OCI-LY7 (cell line): ENCODE measurements at regions not wholly inside any gene's neighbourhood (a gene's known extent, or its start where the extent isn't known, plus 50 kb on each side); places are given as distances from the start of the nearest gene placed in this dataset.

ENCODE experiments used
- BruUV-seq: library from RNA; stranded (reverse); fragments of 400-500 nt; replicated peaks from 2 replicates; lab custom pipeline; 2021; lab: Mats Ljungman, UMichigan
- CTCF ChIA-PET: fragments of 300-600 bp; sonication (Branson Sonifier 250); formaldehyde crosslinking; loops from one replicate; lab custom pipeline; 2022; ENCODE audit warnings: antibody characterized with exemption; ENCODE audit not compliant: unreplicated experiment; lab: Charles Lee
- POLR2A ChIA-PET: fragments of 300-600 bp; sonication (Branson Sonifier 250); formaldehyde crosslinking; loops from one replicate; lab custom pipeline; 2022; ENCODE audit warnings: antibody characterized with exemption; lab: Charles Lee
- DNase-seq: peaks from one replicate; pipeline ENCODE4 v3.0.0-alpha.2; 2015; ENCODE audit warnings: low spot score
- H2AFZ ChIP-seq: fragments of 200-600 bp; sonication (generic), shearing (Covaris generic); 2 replicates; pipeline ENCODE4 v1.6.1; 2014; ENCODE audit warnings: mild to moderate bottlenecking, antibody characterized with exemption, low read length, moderate library complexity
- H3K27ac ChIP-seq: fragments of 200-600 bp; sonication (generic); 2 replicates; pipeline ENCODE4 v1.5.1; 2014; ENCODE audit warnings: mixed run types, low read depth, mild to moderate bottlenecking, moderate library complexity, low read length, inconsistent platforms; ENCODE audit not compliant: poor library complexity, severe bottlenecking
- H3K36me3 ChIP-seq: fragments of 200-600 bp; sonication (generic); 2 replicates; pipeline ENCODE4 v1.6.1; 2014; ENCODE audit warnings: mild to moderate bottlenecking, antibody characterized with exemption, low read length, moderate library complexity, mixed read lengths; ENCODE audit not compliant: insufficient read depth
- H3K4me1 ChIP-seq: fragments of 200-600 bp; sonication (generic); 2 replicates; pipeline ENCODE4 v1.5.1; 2014; ENCODE audit warnings: mild to moderate bottlenecking, low read length; ENCODE audit not compliant: insufficient read depth, poor library complexity, severe bottlenecking
- H3K4me2 ChIP-seq: fragments of 200-600 bp; sonication (generic); 2 replicates; pipeline ENCODE4 v1.6.1; 2014; ENCODE audit warnings: mild to moderate bottlenecking, low read length
- H3K4me3 ChIP-seq: fragments of 200-600 bp; sonication (generic); 2 replicates; pipeline ENCODE4 v1.5.1; 2014; ENCODE audit warnings: mild to moderate bottlenecking, low read depth, low read length; ENCODE audit not compliant: poor library complexity, severe bottlenecking
- H3K79me2 ChIP-seq: fragments of 200-600 bp; sonication (generic); 2 replicates; pipeline ENCODE4 v1.6.1; 2016; ENCODE audit warnings: low read depth, mild to moderate bottlenecking, low read length, moderate library complexity, mixed read lengths; ENCODE audit not compliant: insufficient read depth
- H3K9me2 ChIP-seq: fragments of 200-600 bp; sonication (generic); 2 replicates; pipeline ENCODE4 v1.6.1; 2016; ENCODE audit warnings: mild to moderate bottlenecking, low read length, mixed read lengths; ENCODE audit not compliant: insufficient read depth
- H3K9me3 ChIP-seq: fragments of 200-600 bp; sonication (generic); 2 replicates; pipeline ENCODE4 v1.6.1; 2014; ENCODE audit warnings: mild to moderate bottlenecking, mixed run types, low read length, mixed read lengths
- H4K20me1 ChIP-seq: fragments of 200-600 bp; sonication (generic); 2 replicates; pipeline ENCODE4 v1.6.1; 2014; ENCODE audit warnings: mild to moderate bottlenecking, antibody characterized with exemption, low read length, moderate library complexity, mixed read lengths; ENCODE audit not compliant: insufficient read depth
- EZH2phosphoT487 ChIP-seq: fragments of 200-600 bp; sonication (generic); IDR thresholded peaks from 2 replicates; pipeline ENCODE4 v1.6.1; 2018; ENCODE audit warnings: low read depth, borderline replicate concordance, mild to moderate bottlenecking, mixed run types, antibody characterized with exemption, low read length, moderate library complexity, mixed read lengths
- intact Hi-C: fragments of 100-400 bp; cut with micrococcal nuclease; formaldehyde crosslinking; loops from one replicate; pipeline ENCODE4 v1.10.0; 2022; ENCODE audit not compliant: unreplicated experiment
- TF ChIP-seq, protein P1 (sequence below): fragments of 200-600 bp; sonication (generic); conservative IDR thresholded peaks from 2 replicates; pipeline ENCODE4 v1.5.1; 2014; ENCODE audit warnings: mild to moderate bottlenecking, antibody characterized with exemption, low read length, moderate library complexity, mixed read lengths

DNA sequence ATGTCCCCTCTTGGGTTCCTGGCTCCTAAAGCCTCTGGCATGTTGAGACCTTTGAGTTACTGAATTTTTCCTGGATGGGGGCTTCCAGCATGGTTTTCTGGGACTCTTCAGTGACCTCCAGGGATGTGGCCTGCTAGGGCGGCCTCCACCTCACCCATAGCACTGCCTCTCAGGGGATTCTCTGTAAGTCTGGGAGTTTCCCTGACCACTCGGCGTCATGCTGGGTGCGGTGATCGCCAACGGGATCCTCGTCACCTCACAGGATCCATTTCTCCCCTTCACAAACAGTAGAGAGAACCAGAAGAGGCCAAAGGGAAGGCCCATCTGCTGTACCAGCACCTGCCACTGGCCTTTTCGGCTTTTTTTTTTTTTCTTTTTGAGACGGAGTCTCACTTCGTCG lies 84.3 kb downstream of the NPTX2 start:
- Histone ChIP-seq H3K27ac (peak overlapping the region; percentile 79), H3K4me2 (peak overlapping the region; percentile 50), H3K79me2 (no peaks in the 10 kb centered on the region), H3K4me1 (peaks cover 61% of the 10 kb centered on the region), H3K4me3 (no peak overlapping the region), H4K20me1 (no peaks in the 10 kb centered on the region), H2AFZ (peak overlapping the region; percentile 48; the same call in 1 of the 2 replicates), H3K36me3 (no peaks in the 10 kb centered on the region), H3K9me2 (no peaks in the 10 kb centered on the region), H3K9me3 (peaks cover 17% of the 10 kb centered on the region)
- CTCF ChIA-PET, result no interaction called here
- DNase-seq, result peak; percentile 60
- intact Hi-C loops, result no loop called here
- no peak for TF ChIP-seq EZH2phosphoT487
- TF ChIP-seq, protein P1, sequence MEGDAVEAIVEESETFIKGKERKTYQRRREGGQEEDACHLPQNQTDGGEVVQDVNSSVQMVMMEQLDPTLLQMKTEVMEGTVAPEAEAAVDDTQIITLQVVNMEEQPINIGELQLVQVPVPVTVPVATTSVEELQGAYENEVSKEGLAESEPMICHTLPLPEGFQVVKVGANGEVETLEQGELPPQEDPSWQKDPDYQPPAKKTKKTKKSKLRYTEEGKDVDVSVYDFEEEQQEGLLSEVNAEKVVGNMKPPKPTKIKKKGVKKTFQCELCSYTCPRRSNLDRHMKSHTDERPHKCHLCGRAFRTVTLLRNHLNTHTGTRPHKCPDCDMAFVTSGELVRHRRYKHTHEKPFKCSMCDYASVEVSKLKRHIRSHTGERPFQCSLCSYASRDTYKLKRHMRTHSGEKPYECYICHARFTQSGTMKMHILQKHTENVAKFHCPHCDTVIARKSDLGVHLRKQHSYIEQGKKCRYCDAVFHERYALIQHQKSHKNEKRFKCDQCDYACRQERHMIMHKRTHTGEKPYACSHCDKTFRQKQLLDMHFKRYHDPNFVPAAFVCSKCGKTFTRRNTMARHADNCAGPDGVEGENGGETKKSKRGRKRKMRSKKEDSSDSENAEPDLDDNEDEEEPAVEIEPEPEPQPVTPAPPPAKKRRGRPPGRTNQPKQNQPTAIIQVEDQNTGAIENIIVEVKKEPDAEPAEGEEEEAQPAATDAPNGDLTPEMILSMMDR, result no peak
- POLR2A ChIA-PET, result interaction anchor here (0.6 to 0.7 kb wide), 3 partner anchors 18 to 589 kb away, joined by 3 to 4 read pairs (median 4); no protein-coding TSS in a partner anchor
- BruUV-seq, result no TSS peak

DNA sequence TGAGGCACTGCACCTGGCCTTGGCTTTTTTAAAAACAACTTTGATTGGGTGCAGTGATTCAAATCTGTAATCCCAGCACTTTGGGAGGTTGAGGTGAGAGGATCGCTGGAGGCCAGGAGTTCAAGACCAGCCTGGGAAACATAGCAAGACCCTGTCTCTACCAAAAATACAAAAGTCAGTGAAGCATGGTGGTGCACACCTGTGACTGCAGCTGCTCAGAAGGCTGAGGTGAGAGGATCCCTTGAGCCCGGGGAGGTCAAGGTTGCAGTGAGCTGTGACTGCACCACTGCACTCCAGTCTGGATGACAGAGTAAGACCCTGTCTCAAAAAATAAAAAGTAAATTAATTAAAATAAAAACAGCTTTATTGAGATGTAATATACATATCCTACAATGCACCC lies 84.9 kb downstream of the NPTX2 start:
- Histone ChIP-seq H3K4me2 (peak overlapping the region; percentile 50; the same call in 1 of the 2 replicates), H3K9me2 (no peaks in the 10 kb centered on the region), H3K4me3 (no peak overlapping the region), H2AFZ (no peak overlapping the region), H3K9me3 (peaks cover 11% of the 10 kb centered on the region), H3K79me2 (no peaks in the 10 kb centered on the region), H3K4me1 (peaks cover 61% of the 10 kb centered on the region), H3K27ac (peak overlapping the region; percentile 79), H4K20me1 (no peaks in the 10 kb centered on the region), H3K36me3 (no peaks in the 10 kb centered on the region)
- TF ChIP-seq, protein P1, result no peak
- TF ChIP-seq EZH2phosphoT487, result no peak
- DNase-seq, result peak; percentile 91
- POLR2A ChIA-PET, result interaction anchor here (0.7 to 0.9 kb wide), 3 partner anchors 22 to 60 kb away, joined by 4 read pairs; no protein-coding TSS in a partner anchor
- CTCF ChIA-PET, result no interaction called here
- intact Hi-C loops, result loop anchor here (1.0 kb wide), 1 partner anchor 60 kb away; no protein-coding TSS in a partner anchor
- no TSS peak for BruUV-seq

GRCh38 chr7:98703916-98704315 lies 86.8 kb downstream of the NPTX2 start:
- TF ChIP-seq EZH2phosphoT487, result no peak
- H3K9me2 ChIP-seq, result no peaks in the 10 kb centered on the region
- no peak overlapping the region for H3K4me3 ChIP-seq
- peak overlapping the region; percentile 31 for H3K27ac ChIP-seq
- peak; percentile 74 for DNase-seq
- H3K4me2 ChIP-seq, result peak overlapping the region; percentile 56
- ChIA-PET CTCF (interaction anchor here (0.6 kb wide), 1 partner anchor 29 kb away, joined by 3 read pairs; no protein-coding TSS in a partner anchor), POLR2A (interaction anchor here (2.3 kb wide), 1 partner anchor 10 kb away, joined by 7 read pairs; no protein-coding TSS in a partner anchor)
- no peaks in the 10 kb centered on the region for H3K79me2 ChIP-seq
- peaks cover 57% of the 10 kb centered on the region for H3K4me1 ChIP-seq
- H3K36me3 ChIP-seq, result no peaks in the 10 kb centered on the region
- intact Hi-C loops, result no loop called here
- no peaks in the 10 kb centered on the region for H3K9me3 ChIP-seq
- no TSS peak for BruUV-seq
- no peaks in the 10 kb centered on the region for H4K20me1 ChIP-seq
- peak overlapping the region; percentile 95 for H2AFZ ChIP-seq
